ENCODE measurements at regions not wholly inside any gene's neighbourhood (a gene's known extent, or its start where the extent isn't known, plus 50 kb on each side); places are given as distances from the start of the nearest gene placed in this dataset.

DNA sequence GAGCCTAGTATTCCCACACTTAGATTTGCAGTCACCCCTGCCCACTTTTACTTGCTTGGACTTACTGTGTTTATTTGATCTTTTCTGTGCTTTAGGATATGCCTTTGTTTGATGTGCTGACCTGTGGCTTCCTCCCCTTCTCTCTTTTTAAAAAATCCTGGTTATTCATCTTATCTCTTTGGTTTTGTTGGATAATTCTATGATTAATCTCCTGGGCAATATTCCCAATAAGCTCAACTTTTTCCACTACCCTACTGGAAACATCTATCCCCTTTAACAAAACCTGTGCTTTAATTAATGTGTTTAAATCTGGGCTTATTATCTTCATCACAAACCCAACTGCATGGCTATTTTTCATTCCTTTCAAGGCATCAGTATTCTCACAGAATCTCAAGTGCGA is 476.0 kb upstream of the TGFBR2 start:
- no peak overlapping the region for H3K4me3 Mint-ChIP-seq
- no peaks in the 10 kb centered on the region for H3K4me1 Mint-ChIP-seq (ENCODE audit: low read depth)
- H3K36me3 Mint-ChIP-seq (ENCODE audit: low read depth), result no peaks in the 10 kb centered on the region
- no peaks in the 10 kb centered on the region for H3K27me3 Mint-ChIP-seq
- peaks cover 11% of the 10 kb centered on the region for H3K9me3 Mint-ChIP-seq
- intact Hi-C loops (cut with micrococcal nuclease), result no loop called here
- H3K27ac Mint-ChIP-seq, result no peak overlapping the region

DNA sequence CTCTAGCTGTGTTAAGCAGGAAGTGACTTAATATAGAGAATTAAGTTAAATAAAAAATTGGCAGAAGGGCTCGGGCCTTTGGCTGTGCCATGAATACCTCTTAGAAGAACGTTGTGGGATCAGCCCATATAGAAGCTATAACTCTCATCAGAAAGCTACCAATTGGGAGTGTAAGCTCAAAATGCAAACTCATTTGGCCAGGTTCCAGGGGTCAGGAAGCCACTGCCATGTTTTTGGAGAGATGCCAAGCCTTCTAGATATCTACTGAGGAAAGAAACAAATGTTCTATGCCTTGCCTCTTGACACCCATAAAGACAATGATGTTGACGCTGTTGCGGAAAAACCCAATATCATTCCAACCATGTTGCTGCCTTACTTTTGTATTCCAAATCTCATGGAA is 475.2 kb upstream of the TGFBR2 start:
- H3K4me3 Mint-ChIP-seq, result no peak overlapping the region
- H3K9me3 Mint-ChIP-seq, result peaks cover 11% of the 10 kb centered on the region
- H3K27ac Mint-ChIP-seq, result no peak overlapping the region
- H3K4me1 Mint-ChIP-seq (ENCODE audit: low read depth), result no peaks in the 10 kb centered on the region
- H3K27me3 Mint-ChIP-seq, result no peaks in the 10 kb centered on the region
- no peaks in the 10 kb centered on the region for H3K36me3 Mint-ChIP-seq (ENCODE audit: low read depth)
- intact Hi-C loops (cut with micrococcal nuclease), result no loop called here

DNA sequence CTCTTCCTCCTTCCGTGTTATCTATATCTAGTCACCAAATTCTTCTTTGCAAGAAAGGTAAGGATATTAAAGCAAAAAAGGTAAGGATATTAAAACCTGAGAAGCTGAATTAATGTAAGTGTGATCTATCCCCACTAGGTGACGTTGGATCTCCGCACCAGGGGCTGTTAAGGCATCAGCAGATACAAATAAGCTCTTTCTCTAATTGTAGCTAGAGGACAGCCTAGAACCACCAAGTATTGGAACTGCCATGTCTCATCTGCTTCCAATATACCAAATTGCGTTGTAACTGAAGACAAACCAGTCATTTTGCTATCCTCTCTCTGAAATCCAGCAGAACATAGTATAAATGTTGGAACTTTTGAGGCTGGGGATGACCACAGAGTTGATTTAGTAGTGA is 471.2 kb upstream of the TGFBR2 start:
- no peaks in the 10 kb centered on the region for H3K4me1 Mint-ChIP-seq (ENCODE audit: low read depth)
- intact Hi-C loops (cut with micrococcal nuclease), result no loop called here
- H3K27me3 Mint-ChIP-seq, result no peaks in the 10 kb centered on the region

DNA sequence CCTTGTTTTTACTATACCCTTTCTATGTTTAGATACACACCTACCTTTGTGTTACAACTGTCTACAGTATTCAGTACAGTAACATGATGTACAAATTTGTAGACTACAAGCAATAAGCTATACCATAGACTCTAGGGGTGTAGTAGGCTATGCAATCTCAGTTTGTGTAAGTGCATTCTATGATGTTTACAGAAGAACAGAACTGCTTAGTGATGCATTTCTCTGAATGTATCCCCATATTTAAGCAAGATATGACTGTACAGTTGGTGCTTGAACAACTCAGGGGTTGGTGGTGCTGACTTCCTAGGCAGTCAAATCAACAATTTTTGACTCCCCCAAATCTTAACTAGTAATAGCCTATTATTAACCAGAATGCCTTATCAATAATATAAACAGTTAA is 467.1 kb upstream of the TGFBR2 start:
- intact Hi-C loops (cut with micrococcal nuclease), result no loop called here
- Mint-ChIP-seq H3K27ac (no peak overlapping the region), H3K4me1 (ENCODE audit: low read depth) (no peaks in the 10 kb centered on the region), H3K27me3 (no peaks in the 10 kb centered on the region), H3K36me3 (ENCODE audit: low read depth) (no peaks in the 10 kb centered on the region), H3K9me3 (no peaks in the 10 kb centered on the region), H3K4me3 (no peak overlapping the region)

More for the DNA sequence above, 471.2 kb upstream of the TGFBR2 start:
- Mint-ChIP-seq H3K4me3 (no peak overlapping the region), H3K27ac (no peak overlapping the region), H3K9me3 (no peaks in the 10 kb centered on the region), H3K36me3 (ENCODE audit: low read depth) (no peaks in the 10 kb centered on the region)

DNA sequence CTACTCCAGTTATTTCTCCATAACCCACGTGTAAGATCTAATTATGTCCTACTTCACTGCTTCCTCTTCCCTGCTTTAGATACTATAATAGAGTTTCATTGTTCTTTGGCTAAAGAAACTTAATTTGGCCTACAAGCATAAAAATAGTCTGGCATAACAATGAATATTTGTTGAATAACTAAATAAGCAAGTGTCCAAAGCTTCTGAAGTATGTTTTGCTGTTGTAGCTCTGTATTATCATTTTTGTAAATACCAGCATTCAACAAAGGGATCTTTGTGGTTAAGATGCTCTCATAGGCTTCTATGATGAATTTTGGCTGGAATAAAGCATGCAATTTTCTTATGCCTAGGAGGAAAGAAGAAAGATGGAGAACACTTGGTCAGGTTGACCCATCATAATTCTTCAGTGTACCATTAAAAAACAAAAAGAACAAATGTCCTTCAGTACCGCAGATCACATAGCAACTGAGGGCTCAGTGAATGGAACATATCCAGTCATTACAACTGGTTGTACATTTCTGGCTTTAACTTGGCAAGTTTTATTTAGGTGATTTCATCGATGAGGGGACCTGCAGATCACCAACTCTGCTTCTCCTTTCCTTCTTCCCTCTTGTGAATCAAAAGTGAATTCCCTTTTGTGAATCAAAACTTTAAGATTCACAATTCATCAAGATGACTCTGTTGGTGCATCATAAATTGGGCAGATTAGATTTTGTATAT is 465.9 kb upstream of the TGFBR2 start:
- no peaks in the 10 kb centered on the region for H3K36me3 Mint-ChIP-seq (ENCODE audit: low read depth)
- H3K4me1 Mint-ChIP-seq (ENCODE audit: low read depth), result no peaks in the 10 kb centered on the region
- intact Hi-C loops (cut with micrococcal nuclease), result no loop called here
- no peaks in the 10 kb centered on the region for H3K27me3 Mint-ChIP-seq
- no peak overlapping the region for H3K27ac Mint-ChIP-seq
- H3K4me3 Mint-ChIP-seq, result no peak overlapping the region
- no peaks in the 10 kb centered on the region for H3K9me3 Mint-ChIP-seq

DNA sequence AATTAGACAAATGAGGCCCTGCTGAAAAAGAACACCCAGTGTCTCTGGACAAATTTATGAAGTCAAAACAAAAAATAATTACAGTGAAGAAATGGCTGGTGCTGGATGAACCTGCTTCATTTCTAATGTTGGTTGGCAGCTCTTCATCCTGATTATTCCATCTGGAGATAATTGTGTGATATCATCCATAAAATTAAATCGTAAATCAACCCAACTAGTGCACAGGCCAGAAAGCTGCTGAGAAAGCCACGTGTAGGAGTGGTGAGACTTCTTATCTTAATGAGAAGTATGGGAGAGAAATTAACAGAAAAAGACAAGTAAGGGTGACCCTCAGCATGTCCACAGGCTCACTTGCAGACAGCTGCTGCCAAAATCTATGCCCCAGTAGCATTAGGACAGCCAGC is 465.2 kb upstream of the TGFBR2 start:
- H3K4me1 Mint-ChIP-seq (ENCODE audit: low read depth), result no peaks in the 10 kb centered on the region
- intact Hi-C loops (cut with micrococcal nuclease), result no loop called here
- H3K9me3 Mint-ChIP-seq, result no peaks in the 10 kb centered on the region
- no peaks in the 10 kb centered on the region for H3K36me3 Mint-ChIP-seq (ENCODE audit: low read depth)
- no peak overlapping the region for H3K4me3 Mint-ChIP-seq
- no peak overlapping the region for H3K27ac Mint-ChIP-seq
- no peaks in the 10 kb centered on the region for H3K27me3 Mint-ChIP-seq

DNA sequence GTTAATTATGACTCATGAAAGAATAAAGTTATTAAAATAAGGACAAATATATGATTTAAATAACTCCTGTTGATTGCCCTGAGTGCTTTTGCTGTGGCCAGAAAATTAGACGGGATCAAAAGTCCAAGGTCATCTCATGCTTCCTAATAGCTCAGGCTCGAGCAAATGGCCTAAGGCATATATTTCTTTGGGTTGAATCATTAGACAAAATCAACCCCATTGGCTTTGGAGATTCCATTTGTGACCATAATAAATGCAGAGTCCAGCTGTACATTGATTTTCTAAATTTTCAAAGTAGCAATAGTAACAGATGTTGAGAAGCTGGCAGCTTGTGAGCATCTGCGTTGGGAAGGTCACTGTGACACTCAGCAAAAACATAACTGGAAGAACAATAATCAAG is 464.5 kb upstream of the TGFBR2 start:
- Mint-ChIP-seq H3K4me1 (ENCODE audit: low read depth) (no peaks in the 10 kb centered on the region), H3K36me3 (ENCODE audit: low read depth) (no peaks in the 10 kb centered on the region), H3K27me3 (no peaks in the 10 kb centered on the region), H3K27ac (no peak overlapping the region), H3K4me3 (no peak overlapping the region), H3K9me3 (no peaks in the 10 kb centered on the region)
- intact Hi-C loops (cut with micrococcal nuclease), result no loop called here

DNA sequence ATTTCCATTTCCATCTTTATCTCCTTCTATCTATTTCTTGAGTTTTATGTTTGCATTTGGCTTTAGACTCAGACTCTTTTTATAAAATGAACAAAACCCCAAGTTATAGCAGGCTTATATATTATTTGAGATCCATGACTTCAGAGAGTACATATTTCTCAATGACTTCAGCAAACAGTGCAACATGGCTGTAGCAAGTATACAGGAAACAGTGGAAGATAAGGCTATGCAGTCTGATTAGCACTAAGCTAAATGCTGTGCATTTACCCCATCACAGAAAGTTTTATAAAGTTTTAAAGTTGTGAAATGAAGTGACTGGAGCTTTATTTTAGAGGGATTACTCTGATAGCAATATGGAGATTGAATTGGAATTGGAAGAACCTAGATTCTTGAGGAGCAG is 463.5 kb upstream of the TGFBR2 start:
- Mint-ChIP-seq H3K4me1 (ENCODE audit: low read depth) (no peaks in the 10 kb centered on the region), H3K27me3 (no peaks in the 10 kb centered on the region), H3K36me3 (ENCODE audit: low read depth) (no peaks in the 10 kb centered on the region), H3K4me3 (no peak overlapping the region), H3K27ac (no peak overlapping the region), H3K9me3 (no peaks in the 10 kb centered on the region)
- intact Hi-C loops (cut with micrococcal nuclease), result no loop called here

DNA sequence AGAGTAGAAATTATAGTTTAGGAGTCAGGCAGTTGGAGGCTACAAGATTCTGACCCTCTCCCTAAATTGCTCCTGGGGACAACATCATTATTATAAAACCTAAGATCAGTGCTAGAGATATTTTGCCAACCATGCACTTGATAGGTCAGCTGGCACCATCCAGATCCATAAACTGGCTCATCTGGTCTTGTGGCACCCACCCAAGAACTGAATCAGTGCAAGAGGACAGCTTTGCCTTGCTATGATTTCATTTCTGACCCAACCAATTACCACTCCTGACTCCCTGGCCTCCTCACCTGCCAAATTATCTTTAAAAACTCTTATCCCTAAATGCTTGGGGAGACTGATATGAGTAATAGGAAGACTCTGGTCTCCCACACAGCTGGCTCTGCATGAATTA is 461.1 kb upstream of the TGFBR2 start:
- H3K9me3 Mint-ChIP-seq, result no peaks in the 10 kb centered on the region
- H3K27me3 Mint-ChIP-seq, result no peaks in the 10 kb centered on the region
- intact Hi-C loops (cut with micrococcal nuclease), result no loop called here
- no peak overlapping the region for H3K27ac Mint-ChIP-seq
- no peak overlapping the region for H3K4me3 Mint-ChIP-seq
- no peaks in the 10 kb centered on the region for H3K4me1 Mint-ChIP-seq (ENCODE audit: low read depth)
- H3K36me3 Mint-ChIP-seq (ENCODE audit: low read depth), result no peaks in the 10 kb centered on the region

DNA sequence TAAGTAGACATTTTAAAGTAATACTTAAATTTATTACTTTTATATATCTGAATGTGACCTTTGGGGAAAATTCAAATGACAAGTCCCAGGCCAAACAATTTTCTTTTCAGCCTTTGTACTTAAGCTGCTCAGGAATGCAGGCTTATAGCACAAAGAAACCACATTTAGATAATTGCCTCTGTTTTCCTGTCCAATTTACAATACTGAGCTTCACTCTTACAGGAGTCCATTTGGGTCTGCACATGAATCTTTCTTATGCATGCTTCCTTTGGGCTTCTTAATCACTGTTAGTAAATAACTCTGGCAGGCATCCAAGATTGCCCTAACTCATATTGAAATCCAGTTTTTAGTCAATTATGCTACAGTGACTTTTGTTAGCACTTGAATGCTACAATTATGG is 459.4 kb upstream of the TGFBR2 start:
- H3K27ac Mint-ChIP-seq, result no peak overlapping the region
- H3K36me3 Mint-ChIP-seq (ENCODE audit: low read depth), result no peaks in the 10 kb centered on the region
- no peak overlapping the region for H3K4me3 Mint-ChIP-seq
- no peaks in the 10 kb centered on the region for H3K27me3 Mint-ChIP-seq
- intact Hi-C loops (cut with micrococcal nuclease), result no loop called here
- H3K4me1 Mint-ChIP-seq (ENCODE audit: low read depth), result no peaks in the 10 kb centered on the region
- no peaks in the 10 kb centered on the region for H3K9me3 Mint-ChIP-seq

DNA sequence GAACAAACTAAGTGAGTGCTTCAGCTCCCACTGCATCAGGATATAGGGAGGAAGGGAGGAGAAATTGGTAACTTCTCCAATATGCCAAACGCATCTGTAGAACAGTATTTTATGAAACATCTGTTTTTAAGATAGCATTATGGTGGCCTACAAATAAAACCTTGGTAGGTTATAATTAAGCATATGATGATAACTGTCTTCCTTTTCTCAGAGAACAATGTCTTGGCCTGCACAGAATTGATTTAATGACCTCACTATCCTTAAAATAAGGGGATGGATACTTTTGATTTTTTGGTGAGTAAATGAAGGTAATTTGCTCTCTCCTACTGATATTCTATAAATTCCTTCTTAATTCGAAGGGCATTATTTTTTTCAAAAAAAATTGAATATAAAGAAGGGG is 451.5 kb upstream of the TGFBR2 start:
- H3K27ac Mint-ChIP-seq, result no peak overlapping the region
- no peak overlapping the region for H3K4me3 Mint-ChIP-seq
- intact Hi-C loops (cut with micrococcal nuclease), result no loop called here
- H3K4me1 Mint-ChIP-seq (ENCODE audit: low read depth), result peaks cover 9% of the 10 kb centered on the region
- no peaks in the 10 kb centered on the region for H3K27me3 Mint-ChIP-seq
- H3K9me3 Mint-ChIP-seq, result no peaks in the 10 kb centered on the region
- H3K36me3 Mint-ChIP-seq (ENCODE audit: low read depth), result no peaks in the 10 kb centered on the region

DNA sequence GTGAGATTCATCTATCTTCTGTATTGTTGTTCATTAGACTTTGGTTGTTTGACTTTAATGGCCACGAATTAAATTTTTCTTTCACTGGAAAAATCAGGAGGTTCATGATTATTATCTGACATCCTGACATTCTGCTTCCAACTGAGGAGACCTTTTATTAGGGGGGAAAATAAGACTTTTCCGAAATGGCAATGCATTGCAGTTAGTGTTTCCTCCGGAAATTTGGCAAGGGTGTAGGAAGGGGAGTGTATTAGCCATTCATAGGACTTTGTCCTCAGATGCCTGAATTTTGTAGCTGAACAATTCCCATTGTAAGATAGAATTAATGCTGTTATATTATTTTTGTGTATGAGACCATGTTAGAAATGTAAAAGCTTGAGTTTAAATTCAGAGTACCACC is 450.6 kb upstream of the TGFBR2 start:
- no peaks in the 10 kb centered on the region for H3K27me3 Mint-ChIP-seq
- no peaks in the 10 kb centered on the region for H3K36me3 Mint-ChIP-seq (ENCODE audit: low read depth)
- no peak overlapping the region for H3K27ac Mint-ChIP-seq
- H3K4me3 Mint-ChIP-seq, result no peak overlapping the region
- no peaks in the 10 kb centered on the region for H3K9me3 Mint-ChIP-seq
- H3K4me1 Mint-ChIP-seq (ENCODE audit: low read depth), result peaks cover 9% of the 10 kb centered on the region
- intact Hi-C loops (cut with micrococcal nuclease), result no loop called here

DNA sequence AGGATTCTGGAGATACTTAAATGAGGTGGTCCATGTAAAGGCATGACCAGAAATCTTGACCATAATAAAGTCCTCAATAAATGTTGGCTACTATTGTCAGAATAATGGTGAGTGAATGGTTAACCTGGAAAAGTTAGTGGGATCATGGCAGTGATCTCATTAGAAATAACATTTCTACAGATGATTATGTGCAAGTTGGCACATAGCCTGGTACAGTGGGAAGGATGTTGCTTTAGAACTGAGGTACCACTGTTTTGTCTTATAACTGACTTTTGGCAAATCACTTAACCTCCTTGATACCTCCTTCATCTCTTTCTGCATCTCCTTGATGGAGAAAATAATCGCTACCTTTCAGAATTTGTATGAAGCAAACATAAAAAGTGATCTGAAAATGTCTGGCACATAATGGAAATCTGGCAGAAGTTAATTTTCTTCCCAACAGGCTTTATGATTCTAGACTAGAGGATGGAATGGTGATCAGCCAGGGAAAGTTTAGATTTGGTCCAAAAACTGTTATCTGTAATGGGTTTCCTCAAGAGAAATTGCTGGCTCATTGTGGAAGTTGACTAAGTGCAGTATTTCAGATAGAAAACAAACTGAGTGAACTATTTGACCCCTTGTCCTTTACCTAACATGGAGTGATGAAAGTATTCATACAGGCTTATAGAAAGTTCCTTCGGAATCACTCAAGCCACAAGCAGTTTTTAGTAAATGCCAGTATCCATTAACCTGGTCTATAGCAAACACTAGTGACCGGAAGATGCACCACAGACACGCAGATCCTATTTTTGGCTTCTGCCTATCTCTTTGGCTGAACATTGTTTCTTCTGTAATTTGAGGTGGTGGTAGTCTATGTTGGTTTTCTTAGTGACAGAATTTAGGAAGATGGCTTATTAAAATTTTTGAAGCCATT is 449.6 kb upstream of the TGFBR2 start:
- H3K36me3 Mint-ChIP-seq (ENCODE audit: low read depth), result no peaks in the 10 kb centered on the region
- H3K27me3 Mint-ChIP-seq, result peaks cover 2% of the 10 kb centered on the region
- H3K4me1 Mint-ChIP-seq (ENCODE audit: low read depth), result peaks cover 18% of the 10 kb centered on the region
- no peak overlapping the region for H3K27ac Mint-ChIP-seq
- no peak overlapping the region for H3K4me3 Mint-ChIP-seq
- intact Hi-C loops (cut with micrococcal nuclease), result no loop called here
- H3K9me3 Mint-ChIP-seq, result no peaks in the 10 kb centered on the region

DNA sequence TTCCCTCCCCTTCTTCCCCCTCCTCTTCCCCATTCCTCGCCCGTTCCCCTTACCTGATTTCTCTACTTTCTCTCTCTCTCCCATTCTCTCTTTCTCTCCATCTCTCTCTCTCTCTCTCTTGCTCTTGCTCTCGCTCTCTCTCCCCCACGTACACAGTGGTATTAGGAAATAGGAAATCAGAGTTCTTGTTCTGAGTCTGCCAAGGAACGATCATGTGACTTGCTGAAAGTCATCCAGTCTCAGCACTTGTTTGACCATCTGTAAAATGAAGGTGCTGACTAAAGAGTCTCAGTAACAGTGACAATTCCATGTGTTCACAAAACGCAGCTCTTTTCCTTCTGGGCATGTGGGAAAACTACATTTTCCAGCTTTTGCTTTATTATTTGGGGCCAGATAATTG is 445.0 kb upstream of the TGFBR2 start:
- Mint-ChIP-seq H3K27me3 (peaks cover 2% of the 10 kb centered on the region), H3K27ac (peak overlapping the region; percentile 19), H3K4me3 (peak overlapping the region; percentile 57), H3K9me3 (peaks cover 7% of the 10 kb centered on the region), H3K36me3 (ENCODE audit: low read depth) (no peaks in the 10 kb centered on the region), H3K4me1 (ENCODE audit: low read depth) (peaks cover 28% of the 10 kb centered on the region)
- intact Hi-C loops (cut with micrococcal nuclease), result no loop called here

All from dendritic cell treated with granulocyte-macrophage colony-stimulating factor and Interleukin-4, amounts not matched to agents 40 ng/mL and 50 ng/mL, for 4 days (primary cell).